ENCODE measurements at regions not wholly inside any gene's neighbourhood (a gene's known extent, or its start where the extent isn't known, plus 50 kb on each side); places are given as distances from the start of the nearest gene placed in this dataset.

- no peak overlapping the region for H3K4me3 ChIP-seq (ENCODE audit: low read length, poor library complexity, severe bottlenecking)
- H3K9me3 ChIP-seq (ENCODE audit: insufficient read depth, low read depth, low read length), result peaks cover 5% of the 10 kb centered on the region; the same call in 1 of the 2 replicates
- no peaks in the 10 kb centered on the region for H3K4me1 ChIP-seq (ENCODE audit: insufficient read depth, low read length, poor library complexity, severe bottlenecking)
- no peaks in the 10 kb centered on the region for H3K27me3 ChIP-seq (ENCODE audit: insufficient read depth, low read length, poor library complexity, severe bottlenecking)
- H3K36me3 ChIP-seq (ENCODE audit: insufficient read depth, low read length), result no peaks in the 10 kb centered on the region
- no peaks in the 10 kb centered on the region for H3K79me2 ChIP-seq (ENCODE audit: insufficient read depth, low read length)
- no peaks in the 10 kb centered on the region for H3K9me2 ChIP-seq (replicated peaks; ENCODE audit: low read depth, low read length)
- H3K4me2 ChIP-seq (ENCODE audit: low read depth, low read length, poor library complexity, severe bottlenecking), result no peak overlapping the region
- no peak overlapping the region for H3K9ac ChIP-seq (ENCODE audit: low read depth, low read length, poor library complexity, severe bottlenecking)
- TF ChIP-seq CTCF (conservative IDR thresholded peaks at IDR 0.05; ENCODE audit: low read length) (no peak), EZH2phosphoT487 (IDR thresholded peaks at IDR 0.05; ENCODE audit: borderline replicate concordance) (no peak)
- H2AFZ ChIP-seq (ENCODE audit: low read length), result no peak overlapping the region
- H3F3A ChIP-seq (ENCODE audit: low read depth), result no peaks in the 10 kb centered on the region
- no peaks in the 10 kb centered on the region for H4K20me1 ChIP-seq (ENCODE audit: insufficient read depth, low read length, poor library complexity, severe bottlenecking)
Observed at GRCh38 chr22:49264696-49265095, 563.0 kb downstream of the BRD1 start.

- Histone ChIP-seq H3F3A (ENCODE audit: low read depth) (no peaks in the 10 kb centered on the region), H3K9ac (ENCODE audit: low read depth, low read length, poor library complexity, severe bottlenecking) (no peak overlapping the region), H3K27me3 (ENCODE audit: insufficient read depth, low read length, poor library complexity, severe bottlenecking) (no peaks in the 10 kb centered on the region), H3K4me1 (ENCODE audit: insufficient read depth, low read length, poor library complexity, severe bottlenecking) (no peaks in the 10 kb centered on the region), H3K36me3 (ENCODE audit: insufficient read depth, low read length) (no peaks in the 10 kb centered on the region), H3K9me2 (replicated peaks; ENCODE audit: low read depth, low read length) (no peaks in the 10 kb centered on the region), H4K20me1 (ENCODE audit: insufficient read depth, low read length, poor library complexity, severe bottlenecking) (no peaks in the 10 kb centered on the region), H3K4me3 (ENCODE audit: low read length, poor library complexity, severe bottlenecking) (no peak overlapping the region), H3K9me3 (ENCODE audit: insufficient read depth, low read depth, low read length) (peaks cover 5% of the 10 kb centered on the region; the same call in 1 of the 2 replicates), H3K79me2 (ENCODE audit: insufficient read depth, low read length) (no peaks in the 10 kb centered on the region), H3K4me2 (ENCODE audit: low read depth, low read length, poor library complexity, severe bottlenecking) (no peak overlapping the region), H2AFZ (ENCODE audit: low read length) (no peak overlapping the region)
- TF ChIP-seq EZH2phosphoT487 (IDR thresholded peaks at IDR 0.05; ENCODE audit: borderline replicate concordance) (no peak), CTCF (conservative IDR thresholded peaks at IDR 0.05; ENCODE audit: low read length) (no peak)
Observed at GRCh38 chr22:49263101-49263500, 564.6 kb downstream of the BRD1 start.

- no peak overlapping the region for H3K9ac ChIP-seq (ENCODE audit: low read depth, low read length, poor library complexity, severe bottlenecking)
- TF ChIP-seq EZH2phosphoT487 (IDR thresholded peaks at IDR 0.05; ENCODE audit: borderline replicate concordance), result no peak
- TF ChIP-seq CTCF (conservative IDR thresholded peaks at IDR 0.05; ENCODE audit: low read length), result no peak
- H3K27me3 ChIP-seq (ENCODE audit: insufficient read depth, low read length, poor library complexity, severe bottlenecking), result no peaks in the 10 kb centered on the region
- H4K20me1 ChIP-seq (ENCODE audit: insufficient read depth, low read length, poor library complexity, severe bottlenecking), result no peaks in the 10 kb centered on the region
- H3K9me2 ChIP-seq (replicated peaks; ENCODE audit: low read depth, low read length), result no peaks in the 10 kb centered on the region
- H3K4me3 ChIP-seq (ENCODE audit: low read length, poor library complexity, severe bottlenecking), result no peak overlapping the region
- no peaks in the 10 kb centered on the region for H3K79me2 ChIP-seq (ENCODE audit: insufficient read depth, low read length)
- H3K4me2 ChIP-seq (ENCODE audit: low read depth, low read length, poor library complexity, severe bottlenecking), result no peak overlapping the region
- no peaks in the 10 kb centered on the region for H3K36me3 ChIP-seq (ENCODE audit: insufficient read depth, low read length)
- no peaks in the 10 kb centered on the region for H3F3A ChIP-seq (ENCODE audit: low read depth)
- H3K4me1 ChIP-seq (ENCODE audit: insufficient read depth, low read length, poor library complexity, severe bottlenecking), result no peaks in the 10 kb centered on the region
- no peak overlapping the region for H2AFZ ChIP-seq (ENCODE audit: low read length)
- peaks cover 5% of the 10 kb centered on the region; the same call in 1 of the 2 replicates for H3K9me3 ChIP-seq (ENCODE audit: insufficient read depth, low read depth, low read length)
Observed at GRCh38 chr22:49262167-49262566, 565.5 kb downstream of the BRD1 start.
